HG02571 (cell line): ENCODE measurements at regions not wholly inside any gene's neighbourhood (a gene's known extent, or its start where the extent isn't known, plus 50 kb on each side); places are given as distances from the start of the nearest gene placed in this dataset.
"Not testable (repeated sequence)": the region's sequence is repeated elsewhere in the genome, so short reads cannot be mapped to it uniquely, and the experiment has no call there.

ENCODE experiments used
- ATAC-seq: cut with Tn5 transposase; IDR thresholded peaks from one replicate; pipeline ENCODE4 v1.9.1; 2021; ENCODE audit warnings: mild to moderate bottlenecking, moderate library complexity; ENCODE audit not compliant: unreplicated experiment

DNA sequence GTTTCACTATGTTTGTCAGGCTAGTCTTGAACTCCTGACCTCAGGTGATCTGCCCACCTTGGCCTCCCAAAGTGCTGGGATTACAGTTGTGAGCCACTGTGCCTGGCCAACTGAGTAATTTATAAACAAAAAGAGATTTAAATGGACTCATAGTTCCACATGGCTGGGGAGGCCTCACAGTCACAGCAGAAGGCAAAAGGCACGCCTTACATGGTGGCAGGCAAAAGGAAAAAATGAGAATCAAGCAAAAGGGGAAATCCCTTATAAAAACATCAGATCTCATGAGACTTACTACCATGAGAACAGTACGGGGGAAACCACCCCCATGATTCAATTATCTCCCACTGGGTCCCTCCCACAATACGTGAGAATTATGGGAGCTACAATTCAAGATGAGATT is 73.2 kb upstream of the TIAM1 start:
- not testable (repeated sequence) for ATAC-seq

DNA sequence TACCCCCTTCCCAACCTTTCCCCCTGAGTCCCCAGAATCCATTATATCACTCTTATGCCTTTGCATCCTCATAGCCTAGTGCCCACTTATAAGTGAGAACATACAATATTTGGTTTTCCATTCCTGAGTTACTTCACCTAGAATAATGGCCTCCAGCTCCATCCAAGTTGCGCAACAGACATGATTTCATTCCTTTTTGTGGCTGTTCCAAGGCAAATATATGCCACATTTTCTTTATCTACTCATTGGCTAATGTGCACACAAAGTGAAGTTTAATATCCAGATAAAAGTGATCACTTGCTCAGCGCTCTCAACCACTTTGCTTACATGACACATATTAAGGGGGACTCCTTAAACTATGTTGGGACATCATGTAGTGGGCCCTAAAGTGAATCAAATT is 72.4 kb upstream of the TIAM1 start:
- ATAC-seq = no peak

DNA sequence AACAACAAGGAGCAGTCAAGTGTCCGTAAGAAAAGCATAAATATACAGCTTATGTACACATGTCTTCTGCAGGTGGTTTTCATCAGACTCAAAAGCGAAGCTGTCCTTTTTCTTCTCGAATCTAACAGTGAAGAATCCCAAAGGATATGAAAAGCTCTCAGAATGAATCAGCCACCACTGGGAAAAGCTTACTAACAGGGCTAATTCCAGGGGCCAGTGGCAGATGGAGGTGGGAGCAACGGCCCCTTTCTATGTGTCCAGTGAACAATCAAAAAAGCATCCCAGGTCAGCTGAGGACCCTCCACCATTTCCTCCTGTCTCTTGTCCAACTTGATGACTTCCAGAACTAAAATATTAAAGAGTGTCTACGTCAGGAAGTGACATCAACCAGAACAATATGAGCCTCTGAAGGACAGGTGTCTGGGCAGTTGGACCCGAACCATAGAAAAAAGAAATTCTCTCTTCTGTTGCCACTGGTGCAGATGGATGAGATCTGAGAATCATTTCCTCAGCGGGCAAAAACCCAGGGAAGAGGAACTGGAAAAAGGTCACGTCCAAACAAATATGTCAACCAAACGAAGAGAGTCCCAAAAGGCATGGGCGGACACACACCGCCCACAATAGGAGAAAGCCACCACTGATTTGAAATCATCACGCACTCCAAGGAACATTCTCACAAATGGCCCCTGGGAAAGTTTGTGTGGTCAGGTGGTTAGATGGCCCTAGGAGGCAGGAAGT is 70.4 kb upstream of the TIAM1 start:
- ATAC-seq = no peak

- no peak for ATAC-seq
These were observed 69.6 kb upstream of the TIAM1 start for GRCh38 chr21:31413698-31414097.

GRCh38 chr21:31410499-31411131 is 66.6 kb upstream of the TIAM1 start:
- no peak for ATAC-seq

DNA sequence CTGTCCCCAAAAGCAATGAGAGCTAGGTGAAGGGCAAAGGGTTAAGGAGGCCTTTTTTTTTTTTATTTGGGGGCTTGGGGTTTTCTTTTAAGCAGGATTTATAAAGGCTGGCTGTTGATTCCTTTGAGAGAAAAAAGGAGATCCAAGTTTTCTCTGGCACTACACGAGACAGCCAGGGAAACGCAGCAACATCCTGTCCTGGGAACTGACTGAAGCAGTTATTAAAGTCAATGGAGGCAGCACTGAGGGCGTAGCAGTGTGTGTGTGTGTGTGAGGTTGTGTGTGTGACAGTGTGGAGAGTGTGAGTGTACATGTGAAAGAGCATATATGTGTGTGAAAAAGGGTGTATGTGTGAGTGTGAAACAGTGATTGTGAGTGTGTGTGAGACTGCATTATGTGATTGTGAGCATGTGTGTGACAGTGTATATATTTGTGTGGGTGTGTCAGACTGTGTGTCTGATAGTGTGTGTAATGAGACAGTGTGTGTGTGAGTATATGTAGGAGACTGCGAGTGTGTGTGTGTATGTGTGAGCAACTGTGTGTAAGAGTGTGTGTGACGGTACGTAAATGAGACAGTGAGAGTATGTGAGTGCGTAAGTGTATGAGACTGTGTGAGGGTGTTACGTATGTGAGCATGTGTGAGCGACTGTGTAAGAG is 65.9 kb upstream of the TIAM1 start:
- ATAC-seq = no peak

- ATAC-seq = no peak
These were observed 64.4 kb upstream of the TIAM1 start for GRCh38 chr21:31408301-31409088.

DNA sequence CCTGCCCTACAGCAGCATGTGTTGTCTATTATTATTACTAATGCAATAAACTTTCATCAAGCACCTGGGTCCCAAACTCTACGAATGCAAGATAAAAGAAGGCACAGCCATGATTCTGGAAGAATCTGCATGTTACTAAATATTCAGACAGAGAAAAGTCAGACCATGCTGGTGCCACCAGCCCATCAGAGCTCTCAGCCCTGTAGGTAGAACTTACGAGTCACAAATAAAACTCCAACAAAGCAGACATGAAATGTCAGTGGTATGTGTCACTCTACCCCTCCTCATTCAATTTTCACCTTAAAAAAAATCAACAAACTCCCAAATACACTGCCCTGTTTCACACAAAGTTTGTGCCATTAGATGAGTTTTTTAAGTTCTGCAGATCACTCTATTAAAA is 62.4 kb upstream of the TIAM1 start:
- no peak for ATAC-seq

DNA sequence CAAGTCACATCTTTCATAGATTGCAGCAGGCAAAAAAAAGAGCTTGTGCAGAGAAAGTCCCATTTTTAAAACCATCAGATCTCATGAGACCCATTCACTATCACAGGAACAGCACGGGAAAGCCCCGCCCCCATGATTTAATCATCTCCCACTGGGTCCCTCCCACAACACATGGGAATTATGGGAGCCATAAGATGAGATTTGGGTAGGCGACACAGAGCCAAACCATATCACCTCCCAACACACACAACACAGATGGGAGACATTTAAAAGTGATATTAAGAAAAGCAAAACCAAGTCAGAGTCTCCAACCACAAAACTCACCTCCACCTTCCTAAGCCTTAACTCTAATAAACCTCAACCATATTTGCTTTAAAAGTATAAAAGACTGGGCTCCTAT is 61.5 kb upstream of the TIAM1 start:
- no peak for ATAC-seq

DNA sequence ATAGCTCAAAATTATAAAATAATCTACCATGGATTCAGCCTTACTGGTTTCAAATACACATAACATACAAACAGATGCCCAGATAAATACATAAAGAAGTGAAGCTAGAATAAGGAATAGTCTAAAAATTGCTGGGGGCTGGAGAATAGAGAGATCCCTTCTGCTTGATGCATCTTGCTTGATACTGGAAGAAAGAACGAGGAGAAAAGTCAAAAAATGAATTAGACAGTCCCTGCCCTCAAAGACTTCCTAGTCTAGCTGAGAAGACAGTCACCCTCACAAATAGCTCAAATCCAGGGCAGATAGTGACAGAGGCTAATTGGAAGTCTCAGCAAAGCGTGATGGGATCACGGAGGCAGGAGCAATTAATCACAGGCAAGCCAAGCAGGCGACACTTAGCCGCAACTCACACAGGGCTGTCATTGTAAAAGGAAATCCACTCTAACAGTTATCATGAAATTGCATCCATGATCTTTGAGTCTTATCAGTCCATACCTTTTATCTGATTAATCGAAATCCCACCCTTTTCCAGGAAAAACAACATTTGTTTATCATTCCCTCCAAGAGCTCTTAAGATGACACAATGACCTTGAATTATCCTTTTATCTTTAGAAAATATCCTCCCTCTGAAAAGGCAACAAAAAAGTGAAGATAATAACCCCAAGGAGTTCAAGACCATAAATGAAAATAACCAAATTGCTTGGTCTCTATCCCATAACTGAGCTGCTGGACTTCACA is 59.7 kb upstream of the TIAM1 start:
- no peak for ATAC-seq

DNA sequence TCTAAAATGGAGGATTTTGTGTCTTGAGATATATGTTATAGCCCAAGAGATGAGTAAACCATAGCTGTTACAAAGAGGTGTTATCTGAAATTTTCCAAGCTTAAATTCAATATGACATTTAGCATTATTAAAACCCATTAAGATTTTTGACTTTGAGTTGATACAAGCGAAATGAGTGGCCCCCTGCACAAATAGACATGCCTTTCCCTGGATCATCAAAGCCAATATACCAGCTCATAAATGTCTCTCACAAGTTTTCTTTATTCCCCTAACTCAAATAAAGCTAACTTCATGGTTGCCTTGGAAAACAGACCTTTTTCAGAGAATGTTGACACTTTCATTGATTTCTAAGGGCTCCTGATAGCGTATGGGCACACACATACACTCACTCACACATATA is 55.5 kb upstream of the TIAM1 start:
- ATAC-seq = no peak

DNA sequence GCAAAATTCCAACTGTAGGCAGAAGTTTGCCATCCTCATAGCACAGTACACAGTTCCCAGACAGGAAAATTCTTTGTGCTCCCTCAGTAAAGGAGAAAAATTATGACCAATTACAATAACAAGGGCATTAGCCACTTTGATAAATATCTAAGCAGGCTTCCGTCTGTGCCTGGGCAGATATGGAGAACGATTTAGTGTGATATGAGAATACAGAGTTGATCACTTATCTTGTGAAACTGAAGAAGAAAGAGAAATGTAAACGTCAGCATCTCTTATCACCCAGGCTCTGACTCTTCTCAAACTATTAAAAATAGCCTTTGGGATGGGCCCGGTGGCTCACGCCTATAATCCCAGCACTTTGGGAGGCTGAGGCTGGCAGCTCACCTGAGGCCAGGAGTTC is 54.5 kb upstream of the TIAM1 start:
- no peak for ATAC-seq

GRCh38 chr21:31397939-31398338 is 53.9 kb upstream of the TIAM1 start:
- no peak for ATAC-seq

GRCh38 chr21:31397515-31397926 is 53.5 kb upstream of the TIAM1 start:
- ATAC-seq = no peak

GRCh38 chr21:31397030-31397429 is 53.0 kb upstream of the TIAM1 start:
- no peak for ATAC-seq

GRCh38 chr21:31396399-31396798 is 52.3 kb upstream of the TIAM1 start:
- no peak for ATAC-seq

GRCh38 chr21:31395791-31396190 is 51.7 kb upstream of the TIAM1 start:
- no peak for ATAC-seq

DNA sequence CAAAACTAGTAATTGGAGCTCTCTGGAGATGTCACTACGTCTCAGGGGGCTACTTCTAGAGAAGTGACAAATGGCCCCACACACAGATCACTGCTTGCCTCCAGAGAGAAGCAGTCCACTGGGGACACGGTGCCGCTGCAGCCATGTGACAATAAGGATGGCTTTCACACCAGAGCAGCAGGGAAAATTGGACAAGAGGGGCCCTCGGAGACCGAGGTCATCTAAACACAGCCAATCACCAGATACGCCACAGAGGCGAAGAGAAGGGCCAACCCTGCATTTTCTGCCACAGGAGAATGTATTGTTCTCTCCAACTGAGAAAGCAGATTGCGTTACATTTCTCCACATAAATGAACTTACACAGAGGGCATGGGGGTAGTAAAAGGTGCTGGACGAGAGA is 51.2 kb upstream of the TIAM1 start:
- no peak for ATAC-seq

DNA sequence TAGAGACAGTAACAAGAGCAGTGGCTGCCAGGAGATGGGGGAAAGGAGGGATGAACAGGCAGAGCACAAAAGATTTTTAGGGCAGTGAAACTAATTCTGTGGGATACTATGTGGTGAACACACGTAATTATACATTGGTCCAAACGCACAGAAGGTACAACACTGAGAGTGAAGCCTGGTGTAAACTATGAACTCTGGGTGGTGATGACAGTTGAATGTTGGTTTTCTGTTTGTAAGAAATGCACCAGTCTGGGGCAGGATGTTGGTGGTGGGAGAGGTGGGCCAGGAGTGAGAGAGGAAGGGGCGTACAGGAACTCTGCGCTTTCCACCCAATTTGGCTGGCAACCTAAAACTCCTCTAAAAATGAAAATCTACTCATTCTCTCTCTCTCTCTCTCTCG is 50.2 kb upstream of the TIAM1 start:
- no peak for ATAC-seq
